ENCODE measurements at regions not wholly inside any gene's neighbourhood (a gene's known extent, or its start where the extent isn't known, plus 50 kb on each side); places are given as distances from the start of the nearest gene placed in this dataset.

- no peak for TF ChIP-seq ZNF121 (CRISPR knock-in tag; IDR thresholded peaks at IDR 0.05)
- TF ChIP-seq CTCF (IDR thresholded peaks at IDR 0.05): no peak
- TF ChIP-seq ETV6 (CRISPR knock-in tag; IDR thresholded peaks at IDR 0.05): no peak
- no peak for TF ChIP-seq ATF6 (CRISPR knock-in tag; IDR thresholded peaks at IDR 0.05)
- no peak for TF ChIP-seq CBFB (CRISPR knock-in tag; IDR thresholded peaks at IDR 0.05; ENCODE audit: low read depth)
- no peak for TF ChIP-seq HMGXB4 (CRISPR knock-in tag; IDR thresholded peaks at IDR 0.05)
- TF ChIP-seq ZNF263 (CRISPR knock-in tag; IDR thresholded peaks at IDR 0.05; ENCODE audit: low read depth): no peak
- no peak for TF ChIP-seq CREB1 (CRISPR knock-in tag; IDR thresholded peaks at IDR 0.05)
- TF ChIP-seq ATF1 (CRISPR knock-in tag; IDR thresholded peaks at IDR 0.05): no peak
- no peak for TF ChIP-seq RELA (CRISPR knock-in tag; IDR thresholded peaks at IDR 0.05; ENCODE audit: borderline replicate concordance)
- TF ChIP-seq GABPB1 (CRISPR knock-in tag; IDR thresholded peaks at IDR 0.05): no peak
- TF ChIP-seq TEAD1 (CRISPR knock-in tag; IDR thresholded peaks at IDR 0.05): no peak
- no peak for TF ChIP-seq ATF2 (CRISPR knock-in tag; IDR thresholded peaks at IDR 0.05; ENCODE audit: borderline replicate concordance, low read depth)
- no peak for TF ChIP-seq ESRRA (CRISPR knock-in tag; IDR thresholded peaks at IDR 0.05; ENCODE audit: borderline replicate concordance)
Measured at GRCh38 chr7:46291050-46291438, 370.0 kb upstream of the IGFBP3 start.
